ENCODE measurements at regions not wholly inside any gene's neighbourhood (a gene's known extent, or its start where the extent isn't known, plus 50 kb on each side); places are given as distances from the start of the nearest gene placed in this dataset.

DNA sequence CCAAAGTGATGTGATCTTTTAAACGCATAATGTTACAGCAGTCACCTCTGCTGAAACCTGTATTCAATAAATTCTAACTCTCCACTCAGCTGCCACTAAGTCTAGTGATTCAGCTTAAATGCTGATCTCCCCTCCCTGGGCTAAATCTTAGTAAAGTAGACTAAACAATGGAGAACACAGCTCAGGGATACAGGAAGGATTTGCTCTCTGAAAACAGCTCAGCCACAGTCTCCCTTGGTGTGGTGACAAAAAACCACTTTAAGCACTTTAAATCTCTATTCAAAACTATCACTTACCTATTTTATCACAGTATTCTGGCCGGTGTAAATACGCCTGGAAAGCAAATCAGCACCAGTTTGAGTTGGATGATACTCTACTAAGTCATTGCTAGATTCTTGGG is 130.6 kb downstream of the RFX6 start:
- ChIA-PET CTCF (ENCODE audit: low intra/inter-chr PET ratio, low total read pairs) (no interaction called here), POLR2A (no interaction called here)
- Histone ChIP-seq H3K36me3 (replicated peaks in 1 of 2; ENCODE audit: control insufficient read depth in 1 of 2, insufficient read depth in 2 of 2, low read length in 2 of 2) (no peaks in the 10 kb centered on the region), H3K4me3 (replicated peaks in 1 of 3; ENCODE audit: insufficient read depth in 1 of 3, low read depth in 2 of 3, low read length in 3 of 3) (no peak overlapping the region), H3K4me1 (ENCODE audit: insufficient read depth, low read length) (no peaks in the 10 kb centered on the region), H2AFZ (ENCODE audit: low read length) (no peak overlapping the region), H3K4me2 (ENCODE audit: low read depth, low read length) (no peak overlapping the region), H3K27ac (ENCODE audit: extremely low read length, insufficient read depth, low read length) (no peak overlapping the region), H4K20me1 (ENCODE audit: insufficient read depth, low read length) (no peaks in the 10 kb centered on the region), H3K9me3 (ENCODE audit: low read length) (peaks cover under 1% of the 10 kb centered on the region; the same call in 1 of the 2 replicates), H3K79me2 (ENCODE audit: insufficient read depth, low read length) (no peaks in the 10 kb centered on the region), H3K27me3 (ENCODE audit: control insufficient read depth in 1 of 2, insufficient read depth in 2 of 2, low read length in 2 of 2) (no peaks in the 10 kb centered on the region), H3K9ac (ENCODE audit: insufficient read depth, low read depth, low read length) (no peak overlapping the region)
- ATAC-seq (no peak), DNase-seq (ENCODE audit: low spot score) (no peak), FAIRE-seq (no peak)
- in situ Hi-C loops (cut with HindIII; ENCODE audit: extremely low pct_ligation_motif_present, low pct_unique_long_range_greater_than_20kb) (no loop called here), intact Hi-C loops (cut with micrococcal nuclease; ENCODE audit: unreplicated experiment) (no loop called here)
- WGBS (ENCODE audit: low lambda C conversion rate) = 21% methylated on average over 3 of the region's 3 CpGs
- BruUV-seq (replicated peaks) = no TSS peak
- TF ChIP-seq PRDM4 (CRISPR knock-in tag; IDR thresholded peaks at IDR 0.05; ENCODE audit: borderline replicate concordance) (no peak), ZSCAN22 (CRISPR knock-in tag; IDR thresholded peaks at IDR 0.05) (no peak), NCOA2 (CRISPR knock-in tag; IDR thresholded peaks at IDR 0.05) (no peak)
- TF ChIP-seq, protein P1, sequence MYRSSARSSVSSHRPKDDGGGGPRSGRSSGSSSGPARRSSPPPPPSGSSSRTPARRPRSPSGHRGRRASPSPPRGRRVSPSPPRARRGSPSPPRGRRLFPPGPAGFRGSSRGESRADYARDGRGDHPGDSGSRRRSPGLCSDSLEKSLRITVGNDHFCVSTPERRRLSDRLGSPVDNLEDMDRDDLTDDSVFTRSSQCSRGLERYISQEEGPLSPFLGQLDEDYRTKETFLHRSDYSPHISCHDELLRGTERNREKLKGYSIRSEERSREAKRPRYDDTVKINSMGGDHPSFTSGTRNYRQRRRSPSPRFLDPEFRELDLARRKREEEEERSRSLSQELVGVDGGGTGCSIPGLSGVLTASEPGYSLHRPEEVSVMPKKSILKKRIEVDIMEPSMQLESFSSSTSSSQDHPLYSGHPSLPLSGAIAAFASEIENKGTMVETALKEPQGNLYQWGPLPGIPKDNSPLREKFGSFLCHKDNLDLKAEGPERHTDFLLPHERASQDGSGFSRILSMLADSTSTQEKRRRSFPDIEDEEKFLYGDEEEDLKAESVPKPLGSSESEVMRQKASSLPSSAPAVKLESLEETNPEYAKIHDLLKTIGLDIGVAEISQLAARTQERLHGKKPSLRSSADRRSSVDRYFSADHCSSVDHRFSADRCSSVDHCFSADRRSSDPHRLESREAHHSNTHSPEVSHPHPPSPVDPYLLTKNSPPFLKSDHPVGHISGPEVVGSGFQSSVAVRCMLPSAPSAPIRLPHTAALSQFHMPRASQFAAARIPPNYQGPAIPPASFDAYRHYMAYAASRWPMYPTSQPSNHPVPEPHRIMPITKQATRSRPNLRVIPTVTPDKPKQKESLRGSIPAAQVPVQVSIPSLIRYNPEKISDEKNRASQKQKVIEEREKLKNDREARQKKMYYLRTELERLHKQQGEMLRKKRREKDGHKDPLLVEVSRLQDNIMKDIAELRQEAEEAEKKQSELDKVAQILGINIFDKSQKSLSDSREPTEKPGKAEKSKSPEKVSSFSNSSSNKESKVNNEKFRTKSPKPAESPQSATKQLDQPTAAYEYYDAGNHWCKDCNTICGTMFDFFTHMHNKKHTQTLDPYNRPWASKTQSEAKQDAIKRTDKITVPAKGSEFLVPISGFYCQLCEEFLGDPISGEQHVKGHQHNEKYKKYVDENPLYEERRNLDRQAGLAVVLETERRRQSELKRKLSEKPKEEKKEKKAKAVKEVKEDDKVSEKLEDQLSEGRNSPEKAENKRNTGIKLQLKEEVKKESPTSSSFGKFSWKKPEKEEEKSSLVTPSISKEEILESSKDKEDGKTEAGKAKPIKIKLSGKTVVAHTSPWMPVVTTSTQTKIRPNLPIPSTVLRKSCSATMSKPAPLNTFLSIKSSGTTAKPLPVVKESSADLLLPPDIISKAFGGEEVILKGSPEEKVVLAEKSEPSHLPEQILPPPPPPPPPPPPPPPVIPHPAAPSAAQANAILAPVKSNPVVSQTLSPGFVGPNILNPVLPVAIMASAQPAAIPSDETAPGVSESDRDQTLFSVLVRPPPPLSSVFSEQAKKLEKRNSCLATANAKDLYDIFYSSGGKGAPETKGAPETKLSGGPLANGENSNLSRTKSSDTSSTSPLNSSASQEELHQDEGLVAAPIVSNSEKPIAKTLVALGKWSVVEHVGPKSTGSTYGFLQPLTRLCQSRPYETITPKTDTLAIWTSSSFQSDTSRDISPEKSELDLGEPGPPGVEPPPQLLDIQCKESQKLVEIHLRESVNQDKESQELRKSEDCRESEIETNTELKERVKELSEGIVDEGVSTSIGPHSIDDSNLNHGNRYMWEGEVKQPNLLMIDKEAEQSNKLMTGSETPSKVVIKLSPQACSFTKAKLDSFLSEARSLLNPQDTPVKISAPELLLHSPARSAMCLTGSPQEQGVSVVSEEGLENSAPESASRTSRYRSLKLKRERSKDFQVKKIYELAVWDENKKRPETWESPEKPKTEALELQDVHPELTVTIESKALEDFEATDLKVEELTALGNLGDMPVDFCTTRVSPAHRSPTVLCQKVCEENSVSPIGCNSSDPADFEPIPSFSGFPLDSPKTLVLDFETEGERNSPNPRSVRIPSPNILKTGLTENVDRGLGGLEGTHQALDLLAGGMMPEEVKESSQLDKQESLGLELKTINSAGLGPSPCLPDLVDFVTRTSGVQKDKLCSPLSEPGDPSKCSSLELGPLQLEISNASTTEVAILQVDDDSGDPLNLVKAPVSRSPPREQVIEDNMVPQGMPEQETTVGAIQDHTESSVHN (CRISPR knock-in tag; IDR thresholded peaks at IDR 0.05) = no peak
- TF ChIP-seq, protein P2, sequence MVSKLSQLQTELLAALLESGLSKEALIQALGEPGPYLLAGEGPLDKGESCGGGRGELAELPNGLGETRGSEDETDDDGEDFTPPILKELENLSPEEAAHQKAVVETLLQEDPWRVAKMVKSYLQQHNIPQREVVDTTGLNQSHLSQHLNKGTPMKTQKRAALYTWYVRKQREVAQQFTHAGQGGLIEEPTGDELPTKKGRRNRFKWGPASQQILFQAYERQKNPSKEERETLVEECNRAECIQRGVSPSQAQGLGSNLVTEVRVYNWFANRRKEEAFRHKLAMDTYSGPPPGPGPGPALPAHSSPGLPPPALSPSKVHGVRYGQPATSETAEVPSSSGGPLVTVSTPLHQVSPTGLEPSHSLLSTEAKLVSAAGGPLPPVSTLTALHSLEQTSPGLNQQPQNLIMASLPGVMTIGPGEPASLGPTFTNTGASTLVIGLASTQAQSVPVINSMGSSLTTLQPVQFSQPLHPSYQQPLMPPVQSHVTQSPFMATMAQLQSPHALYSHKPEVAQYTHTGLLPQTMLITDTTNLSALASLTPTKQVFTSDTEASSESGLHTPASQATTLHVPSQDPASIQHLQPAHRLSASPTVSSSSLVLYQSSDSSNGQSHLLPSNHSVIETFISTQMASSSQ (IDR thresholded peaks at IDR 0.05; ENCODE audit: low read depth) = no peak
- TF ChIP-seq, protein P2 (CRISPR knock-in tag; IDR thresholded peaks at IDR 0.05; ENCODE audit: borderline replicate concordance) = no peak
- TF ChIP-seq, protein P3, sequence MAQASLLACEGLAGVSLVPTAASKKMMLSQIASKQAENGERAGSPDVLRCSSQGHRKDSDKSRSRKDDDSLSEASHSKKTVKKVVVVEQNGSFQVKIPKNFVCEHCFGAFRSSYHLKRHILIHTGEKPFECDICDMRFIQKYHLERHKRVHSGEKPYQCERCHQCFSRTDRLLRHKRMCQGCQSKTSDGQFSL (CRISPR knock-in tag; IDR thresholded peaks at IDR 0.05) = no peak

Measured in HepG2 (cell line).